ENCODE measurements at regions not wholly inside any gene's neighbourhood (a gene's known extent, or its start where the extent isn't known, plus 50 kb on each side); places are given as distances from the start of the nearest gene placed in this dataset.

DNA sequence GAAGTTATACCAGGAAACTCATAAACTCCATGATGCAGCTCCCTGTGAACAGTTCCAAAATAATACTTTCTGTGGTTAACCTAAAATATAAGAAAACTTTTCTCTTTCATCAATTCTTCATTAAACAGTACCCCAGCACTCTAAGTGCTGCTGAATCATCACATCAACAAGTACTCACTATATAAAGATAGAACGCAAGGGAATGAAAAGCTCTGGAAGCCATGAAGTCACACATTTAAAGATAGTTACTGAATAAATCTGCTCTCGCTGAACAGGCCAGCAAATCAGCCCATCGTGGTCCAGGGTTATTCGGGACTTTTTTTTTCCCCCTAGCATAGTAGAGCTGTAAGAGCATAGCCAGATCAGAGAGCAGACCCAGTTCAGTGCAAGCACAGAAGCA lies 254.3 kb downstream of the IPMK start:
- TF ChIP-seq, protein P1, sequence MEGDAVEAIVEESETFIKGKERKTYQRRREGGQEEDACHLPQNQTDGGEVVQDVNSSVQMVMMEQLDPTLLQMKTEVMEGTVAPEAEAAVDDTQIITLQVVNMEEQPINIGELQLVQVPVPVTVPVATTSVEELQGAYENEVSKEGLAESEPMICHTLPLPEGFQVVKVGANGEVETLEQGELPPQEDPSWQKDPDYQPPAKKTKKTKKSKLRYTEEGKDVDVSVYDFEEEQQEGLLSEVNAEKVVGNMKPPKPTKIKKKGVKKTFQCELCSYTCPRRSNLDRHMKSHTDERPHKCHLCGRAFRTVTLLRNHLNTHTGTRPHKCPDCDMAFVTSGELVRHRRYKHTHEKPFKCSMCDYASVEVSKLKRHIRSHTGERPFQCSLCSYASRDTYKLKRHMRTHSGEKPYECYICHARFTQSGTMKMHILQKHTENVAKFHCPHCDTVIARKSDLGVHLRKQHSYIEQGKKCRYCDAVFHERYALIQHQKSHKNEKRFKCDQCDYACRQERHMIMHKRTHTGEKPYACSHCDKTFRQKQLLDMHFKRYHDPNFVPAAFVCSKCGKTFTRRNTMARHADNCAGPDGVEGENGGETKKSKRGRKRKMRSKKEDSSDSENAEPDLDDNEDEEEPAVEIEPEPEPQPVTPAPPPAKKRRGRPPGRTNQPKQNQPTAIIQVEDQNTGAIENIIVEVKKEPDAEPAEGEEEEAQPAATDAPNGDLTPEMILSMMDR (IDR thresholded peaks at IDR 0.05) = no peak
- TF ChIP-seq POLR2A (IDR thresholded peaks at IDR 0.05) = no peak

All from esophagus squamous epithelium (tissue), 4 donors.